ENCODE measurements at regions not wholly inside any gene's neighbourhood (a gene's known extent, or its start where the extent isn't known, plus 50 kb on each side); places are given as distances from the start of the nearest gene placed in this dataset.

DNA sequence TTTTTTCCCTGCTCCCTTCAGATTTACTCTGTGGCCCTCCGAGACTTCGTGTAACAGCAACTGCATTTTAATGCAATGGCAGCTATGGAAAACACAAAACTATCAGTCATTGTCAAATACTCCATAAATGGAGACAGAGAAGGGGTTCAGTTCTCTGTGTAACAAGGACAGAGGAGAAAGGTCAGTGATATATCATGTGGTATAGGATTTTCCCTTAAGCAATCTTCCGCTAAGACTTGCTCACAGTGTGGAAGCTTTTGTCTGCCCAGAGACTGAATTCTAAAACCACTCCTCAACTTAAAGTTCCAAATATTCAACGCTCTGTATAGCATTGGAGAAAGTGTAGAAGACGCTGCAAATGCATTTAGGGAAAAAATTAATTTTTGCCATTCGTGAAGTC lies 111.3 kb upstream of the EDNRB start:
- no peak overlapping the region for H3K4me2 ChIP-seq (ENCODE audit: low read depth, low read length, poor library complexity, severe bottlenecking)
- H3K36me3 ChIP-seq (ENCODE audit: low read length): no peaks in the 10 kb centered on the region
- H3K9me2 ChIP-seq (replicated peaks; ENCODE audit: insufficient read depth, low read length): no peaks in the 10 kb centered on the region
- H4K20me1 ChIP-seq (ENCODE audit: low read depth, low read length): no peaks in the 10 kb centered on the region
- H3K9me3 ChIP-seq (ENCODE audit: insufficient read depth, low read length): no peaks in the 10 kb centered on the region
- no peak overlapping the region for H2AFZ ChIP-seq (ENCODE audit: low read depth, low read length, severe bottlenecking)
- no peaks in the 10 kb centered on the region for H3K79me2 ChIP-seq (ENCODE audit: insufficient read depth, low read length)
- H3K27me3 ChIP-seq (ENCODE audit: low read length): no peaks in the 10 kb centered on the region
- no peak overlapping the region for H3K4me3 ChIP-seq (ENCODE audit: insufficient read depth, low read length, poor library complexity, severe bottlenecking)
- H3K9ac ChIP-seq (ENCODE audit: low read length): no peak overlapping the region
- TF ChIP-seq, protein P1, sequence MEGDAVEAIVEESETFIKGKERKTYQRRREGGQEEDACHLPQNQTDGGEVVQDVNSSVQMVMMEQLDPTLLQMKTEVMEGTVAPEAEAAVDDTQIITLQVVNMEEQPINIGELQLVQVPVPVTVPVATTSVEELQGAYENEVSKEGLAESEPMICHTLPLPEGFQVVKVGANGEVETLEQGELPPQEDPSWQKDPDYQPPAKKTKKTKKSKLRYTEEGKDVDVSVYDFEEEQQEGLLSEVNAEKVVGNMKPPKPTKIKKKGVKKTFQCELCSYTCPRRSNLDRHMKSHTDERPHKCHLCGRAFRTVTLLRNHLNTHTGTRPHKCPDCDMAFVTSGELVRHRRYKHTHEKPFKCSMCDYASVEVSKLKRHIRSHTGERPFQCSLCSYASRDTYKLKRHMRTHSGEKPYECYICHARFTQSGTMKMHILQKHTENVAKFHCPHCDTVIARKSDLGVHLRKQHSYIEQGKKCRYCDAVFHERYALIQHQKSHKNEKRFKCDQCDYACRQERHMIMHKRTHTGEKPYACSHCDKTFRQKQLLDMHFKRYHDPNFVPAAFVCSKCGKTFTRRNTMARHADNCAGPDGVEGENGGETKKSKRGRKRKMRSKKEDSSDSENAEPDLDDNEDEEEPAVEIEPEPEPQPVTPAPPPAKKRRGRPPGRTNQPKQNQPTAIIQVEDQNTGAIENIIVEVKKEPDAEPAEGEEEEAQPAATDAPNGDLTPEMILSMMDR (IDR thresholded peaks at IDR 0.05; ENCODE audit: insufficient read depth, low read length, poor library complexity, severe bottlenecking): no peak
- no peak for TF ChIP-seq EZH2phosphoT487 (conservative IDR thresholded peaks at IDR 0.05; ENCODE audit: low read length)
- H3F3A ChIP-seq (ENCODE audit: insufficient read depth): no peaks in the 10 kb centered on the region
- no peak overlapping the region for H3K27ac ChIP-seq (ENCODE audit: low read depth, low read length)

DNA sequence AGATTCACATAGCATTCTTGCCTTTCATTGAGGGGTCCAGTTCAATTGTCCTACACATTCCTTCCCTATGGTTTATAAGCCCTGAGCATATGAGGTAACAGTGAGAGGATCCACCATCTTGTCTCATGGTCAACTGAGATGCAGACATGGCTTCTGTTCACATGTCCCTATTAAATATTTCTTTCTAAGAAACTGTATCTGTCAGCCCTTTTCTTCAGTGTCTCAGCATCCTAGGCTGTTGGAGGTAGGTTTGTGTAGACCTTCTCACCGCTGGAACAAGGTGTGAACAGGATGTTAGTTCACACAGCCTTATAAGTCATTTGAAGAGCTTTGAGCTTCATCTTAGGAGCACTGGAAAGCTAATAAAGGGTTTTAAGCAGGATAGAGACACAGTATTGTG lies 110.3 kb upstream of the EDNRB start:
- Histone ChIP-seq H3K79me2 (ENCODE audit: insufficient read depth, low read length) (no peaks in the 10 kb centered on the region), H3F3A (ENCODE audit: insufficient read depth) (no peaks in the 10 kb centered on the region), H3K4me2 (ENCODE audit: low read depth, low read length, poor library complexity, severe bottlenecking) (no peak overlapping the region), H2AFZ (ENCODE audit: low read depth, low read length, severe bottlenecking) (no peak overlapping the region), H3K27ac (ENCODE audit: low read depth, low read length) (no peak overlapping the region), H3K4me3 (ENCODE audit: insufficient read depth, low read length, poor library complexity, severe bottlenecking) (no peak overlapping the region), H3K9me3 (ENCODE audit: insufficient read depth, low read length) (no peaks in the 10 kb centered on the region), H3K9ac (ENCODE audit: low read length) (no peak overlapping the region), H3K27me3 (ENCODE audit: low read length) (no peaks in the 10 kb centered on the region), H3K9me2 (replicated peaks; ENCODE audit: insufficient read depth, low read length) (no peaks in the 10 kb centered on the region), H3K36me3 (ENCODE audit: low read length) (no peaks in the 10 kb centered on the region), H4K20me1 (ENCODE audit: low read depth, low read length) (no peaks in the 10 kb centered on the region)
- TF ChIP-seq, protein P1 (IDR thresholded peaks at IDR 0.05; ENCODE audit: insufficient read depth, low read length, poor library complexity, severe bottlenecking): no peak
- no peak for TF ChIP-seq EZH2phosphoT487 (conservative IDR thresholded peaks at IDR 0.05; ENCODE audit: low read length)

DNA sequence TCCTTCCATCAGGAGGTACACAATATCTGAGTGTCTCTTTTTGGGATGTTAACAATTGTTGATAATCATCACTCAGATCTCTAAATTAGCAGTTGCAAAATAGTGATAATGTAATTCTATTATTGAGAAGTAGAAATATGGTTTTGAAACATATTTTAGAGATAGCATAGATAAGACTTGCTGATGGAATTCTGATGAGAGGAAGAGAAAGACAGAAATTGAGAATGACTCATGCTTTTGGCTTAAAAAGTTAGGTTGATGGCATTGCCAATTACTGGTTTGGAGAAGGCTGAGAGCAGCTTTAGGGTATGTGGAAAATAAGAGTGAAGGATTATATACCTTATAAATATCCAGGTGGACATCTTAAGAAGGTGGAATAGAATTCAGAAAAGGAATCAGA lies 106.4 kb upstream of the EDNRB start:
- no peaks in the 10 kb centered on the region for H3K27me3 ChIP-seq (ENCODE audit: low read length)
- TF ChIP-seq EZH2phosphoT487 (conservative IDR thresholded peaks at IDR 0.05; ENCODE audit: low read length): no peak
- TF ChIP-seq, protein P1 (IDR thresholded peaks at IDR 0.05; ENCODE audit: insufficient read depth, low read length, poor library complexity, severe bottlenecking): no peak
- H3K4me2 ChIP-seq (ENCODE audit: low read depth, low read length, poor library complexity, severe bottlenecking): no peak overlapping the region
- H3K27ac ChIP-seq (ENCODE audit: low read depth, low read length): no peak overlapping the region
- H3K4me3 ChIP-seq (ENCODE audit: insufficient read depth, low read length, poor library complexity, severe bottlenecking): no peak overlapping the region
- H4K20me1 ChIP-seq (ENCODE audit: low read depth, low read length): no peaks in the 10 kb centered on the region
- H3K79me2 ChIP-seq (ENCODE audit: insufficient read depth, low read length): no peaks in the 10 kb centered on the region
- H3K9me2 ChIP-seq (replicated peaks; ENCODE audit: insufficient read depth, low read length): no peaks in the 10 kb centered on the region
- no peak overlapping the region for H3K9ac ChIP-seq (ENCODE audit: low read length)
- no peaks in the 10 kb centered on the region for H3F3A ChIP-seq (ENCODE audit: insufficient read depth)
- H3K36me3 ChIP-seq (ENCODE audit: low read length): no peaks in the 10 kb centered on the region
- H2AFZ ChIP-seq (ENCODE audit: low read depth, low read length, severe bottlenecking): no peak overlapping the region
- H3K9me3 ChIP-seq (ENCODE audit: insufficient read depth, low read length): no peaks in the 10 kb centered on the region
